ENCODE measurements at regions not wholly inside any gene's neighbourhood (a gene's known extent, or its start where the extent isn't known, plus 50 kb on each side); places are given as distances from the start of the nearest gene placed in this dataset.

GRCh38 chr6:130743175-130743574 lies 84.0 kb upstream of the SMLR1 start:
- no peak for TF ChIP-seq CTCF (IDR thresholded peaks at IDR 0.05; ENCODE audit: low read depth, low read length)
- no peak for DNase-seq (ENCODE audit: extremely low read depth, low read depth)

- TF ChIP-seq CTCF (IDR thresholded peaks at IDR 0.05; ENCODE audit: low read depth, low read length), result no peak
- no peak for DNase-seq (ENCODE audit: extremely low read depth, low read depth)
These were observed 82.4 kb upstream of the SMLR1 start for GRCh38 chr6:130744576-130745366.

- TF ChIP-seq CTCF (IDR thresholded peaks at IDR 0.05; ENCODE audit: low read depth, low read length), result no peak
- DNase-seq (ENCODE audit: extremely low read depth, low read depth), result no peak
These were observed 79.2 kb upstream of the SMLR1 start for GRCh38 chr6:130748041-130748440.

- TF ChIP-seq CTCF (IDR thresholded peaks at IDR 0.05; ENCODE audit: low read depth, low read length), result no peak
- DNase-seq (ENCODE audit: extremely low read depth, low read depth), result no peak
These were observed 77.8 kb upstream of the SMLR1 start for GRCh38 chr6:130749402-130749801.

- no peak for TF ChIP-seq CTCF (IDR thresholded peaks at IDR 0.05; ENCODE audit: low read depth, low read length)
- DNase-seq (ENCODE audit: extremely low read depth, low read depth), result peak; percentile 32
These were observed 74.9 kb upstream of the SMLR1 start for GRCh38 chr6:130752267-130752666.

- no peak for DNase-seq (ENCODE audit: extremely low read depth, low read depth)
These were observed 72.3 kb upstream of the SMLR1 start for GRCh38 chr6:130754786-130755367.

More at GRCh38 chr6:130754786-130755367, 72.3 kb upstream of the SMLR1 start:
- no peak for TF ChIP-seq CTCF (IDR thresholded peaks at IDR 0.05; ENCODE audit: low read depth, low read length)
